Thyroid gland (tissue), 4 donors: ENCODE measurements at regions not wholly inside any gene's neighbourhood (a gene's known extent, or its start where the extent isn't known, plus 50 kb on each side); places are given as distances from the start of the nearest gene placed in this dataset.

Experiments
- DNase-seq, 2 donors: peaks; one replicate each; pipeline ENCODE4 v3.0.0-alpha.2; 2019
- H3K27ac ChIP-seq, 3 donors: fragments of 200-600 bp; sonication (generic); 1 replicate in 2 of 3; 2 replicates in 1 of 3; pipeline ENCODE4 v1.5.1; 2016 to 2019; ENCODE audit warnings: mild to moderate bottlenecking in 1 of 3, moderate library complexity in 1 of 3
- H3K27me3 ChIP-seq: fragments of 200-600 bp; sonication (generic); one replicate; pipeline ENCODE4 v1.5.1; 2019
- H3K36me3 ChIP-seq, 2 donors: fragments of 200-600 bp; sonication (generic); one replicate each; pipeline ENCODE4 v1.5.1; 2016 to 2019
- H3K4me1 ChIP-seq, 2 donors: fragments of 200-600 bp; sonication (generic); one replicate each; pipeline ENCODE4 v1.5.1; 2017 to 2019
- H3K4me3 ChIP-seq, 3 donors: fragments of 200-600 bp; sonication (generic); replicated peaks in 1 of 3; 1 replicate in 2 of 3; 2 replicates in 1 of 3; pipeline ENCODE4 v1.5.1; 2016; ENCODE audit warnings: mild to moderate bottlenecking in 1 of 3
- H3K9me3 ChIP-seq: fragments of 200-600 bp; sonication (generic); one replicate; pipeline ENCODE4 v1.5.1; 2017
- CTCF ChIP-seq, 6 experiments: fragments of 200-600 bp in 3 of 6; fragments of 450-650 bp in 3 of 6; sonication (generic) in 3 of 6; IDR thresholded peaks; one replicate each; pipeline ENCODE4 v1.5.1; 2016 to 2019; ENCODE audit warnings: antibody characterized with exemption in 6 of 6, mild to moderate bottlenecking in 2 of 6, inconsistent platforms in 1 of 6, moderate library complexity in 1 of 6
- POLR2A ChIP-seq, 2 donors: fragments of 450-650 bp; IDR thresholded peaks; one replicate each; pipeline ENCODE4 v1.6.1; 2017; ENCODE audit warnings: antibody characterized with exemption in 2 of 2, mild to moderate bottlenecking in 2 of 2, moderate library complexity in 1 of 2
- WGBS, 2 donors: methylation state at CpG; one replicate each; pipeline ENCODE4 v1.1.5; 2017; 5-methylcytosine and 5-hydroxymethylcytosine counted together
- intact Hi-C: fragments of 100-400 bp; cut with DNase I; formaldehyde crosslinking; loops from one replicate; pipeline ENCODE4 v1.15.1; 2023

GRCh38 chr7:4319280-4319679, 362.8 kb upstream of the FOXK1 start:
- no peak overlapping the region for H3K27ac ChIP-seq
- TF ChIP-seq POLR2A (IDR thresholded peaks at IDR 0.05), result no peak
- TF ChIP-seq CTCF (IDR thresholded peaks at IDR 0.05), result no peak
- WGBS, 2 donors, result 89 to 92% methylated on average over 10 to 11 of the region's 11 CpGs
- H3K4me3 ChIP-seq, result no peak overlapping the region
- H3K4me1 ChIP-seq, result no peaks in the 10 kb centered on the region
- intact Hi-C loops, result no loop called here
- no peak for DNase-seq
- H3K36me3 ChIP-seq, result no peaks in the 10 kb centered on the region
- H3K9me3 ChIP-seq, result no peaks in the 10 kb centered on the region
- no peaks in the 10 kb centered on the region for H3K27me3 ChIP-seq

- H3K9me3 ChIP-seq, result no peaks in the 10 kb centered on the region
- H3K4me3 ChIP-seq, result no peak overlapping the region
- no peak for DNase-seq
- H3K27me3 ChIP-seq, result no peaks in the 10 kb centered on the region
- no peak overlapping the region for H3K27ac ChIP-seq
- no peak for TF ChIP-seq POLR2A (IDR thresholded peaks at IDR 0.05)
- no peak for TF ChIP-seq CTCF (IDR thresholded peaks at IDR 0.05)
- 89 to 90% methylated on average over 8 of the region's 8 CpGs for WGBS, 2 donors
- no peaks in the 10 kb centered on the region for H3K4me1 ChIP-seq
- no peaks in the 10 kb centered on the region for H3K36me3 ChIP-seq
- intact Hi-C loops, result no loop called here
Observed at GRCh38 chr7:4325732-4326131, 356.4 kb upstream of the FOXK1 start.

- TF ChIP-seq POLR2A (IDR thresholded peaks at IDR 0.05) (no peak), CTCF (IDR thresholded peaks at IDR 0.05) (no peak)
- Histone ChIP-seq H3K4me1 (no peaks in the 10 kb centered on the region), H3K27me3 (no peaks in the 10 kb centered on the region), H3K36me3 (no peaks in the 10 kb centered on the region), H3K27ac (no peak overlapping the region), H3K4me3 (no peak overlapping the region), H3K9me3 (no peaks in the 10 kb centered on the region)
- WGBS, 2 donors, result 89 to 92% methylated on average over 8 of the region's 8 CpGs
- intact Hi-C loops, result no loop called here
- DNase-seq, result no peak
Observed at GRCh38 chr7:4331711-4332110, 350.4 kb upstream of the FOXK1 start.

GRCh38 chr7:4338556-4338955, 343.5 kb upstream of the FOXK1 start:
- 90 to 92% methylated on average over 7 of the region's 7 CpGs for WGBS, 2 donors
- no peaks in the 10 kb centered on the region for H3K27me3 ChIP-seq
- no peaks in the 10 kb centered on the region for H3K4me1 ChIP-seq
- intact Hi-C loops, result no loop called here
- H3K27ac ChIP-seq, result no peak overlapping the region
- DNase-seq, result no peak
- TF ChIP-seq POLR2A (IDR thresholded peaks at IDR 0.05), result no peak
- TF ChIP-seq CTCF (IDR thresholded peaks at IDR 0.05), result no peak
- no peak overlapping the region for H3K4me3 ChIP-seq
- no peaks in the 10 kb centered on the region for H3K36me3 ChIP-seq
- no peaks in the 10 kb centered on the region for H3K9me3 ChIP-seq

- Histone ChIP-seq H3K4me1 (no peaks in the 10 kb centered on the region), H3K27me3 (no peaks in the 10 kb centered on the region), H3K36me3 (no peaks in the 10 kb centered on the region), H3K9me3 (no peaks in the 10 kb centered on the region), H3K27ac (no peak overlapping the region), H3K4me3 (no peak overlapping the region)
- intact Hi-C loops, result no loop called here
- TF ChIP-seq CTCF (IDR thresholded peaks at IDR 0.05), result no peak
- no peak for TF ChIP-seq POLR2A (IDR thresholded peaks at IDR 0.05)
- DNase-seq, result no peak
- 74 to 77% methylated on average over 24 of the region's 24 CpGs for WGBS, 2 donors
Observed at GRCh38 chr7:4343272-4344247, 338.5 kb upstream of the FOXK1 start.
